ENCODE measurements at regions not wholly inside any gene's neighbourhood (a gene's known extent, or its start where the extent isn't known, plus 50 kb on each side); places are given as distances from the start of the nearest gene placed in this dataset.
"Not testable (repeated sequence)": the region's sequence is repeated elsewhere in the genome, so short reads cannot be mapped to it uniquely, and the experiment has no call there.

GRCh38 chr2:149702571-149702970 is 115.0 kb upstream of the MMADHC start:
- no peaks in the 10 kb centered on the region for H3K4me1 Mint-ChIP-seq
- ATAC-seq (replicated peaks; ENCODE audit: extremely low read depth, poor library complexity, severe bottlenecking) (no peak), DNase-seq (ENCODE audit: low spot score in 2 of 2) (no peak)
- H3K4me3 Mint-ChIP-seq: no peak overlapping the region
- H3K27ac Mint-ChIP-seq (ENCODE audit: low read depth): no peak overlapping the region
- no peaks in the 10 kb centered on the region for H3K27me3 Mint-ChIP-seq
- peaks cover 3% of the 10 kb centered on the region for H3K9me3 Mint-ChIP-seq
- H3K36me3 Mint-ChIP-seq (ENCODE audit: insufficient read depth): no peaks in the 10 kb centered on the region

DNA sequence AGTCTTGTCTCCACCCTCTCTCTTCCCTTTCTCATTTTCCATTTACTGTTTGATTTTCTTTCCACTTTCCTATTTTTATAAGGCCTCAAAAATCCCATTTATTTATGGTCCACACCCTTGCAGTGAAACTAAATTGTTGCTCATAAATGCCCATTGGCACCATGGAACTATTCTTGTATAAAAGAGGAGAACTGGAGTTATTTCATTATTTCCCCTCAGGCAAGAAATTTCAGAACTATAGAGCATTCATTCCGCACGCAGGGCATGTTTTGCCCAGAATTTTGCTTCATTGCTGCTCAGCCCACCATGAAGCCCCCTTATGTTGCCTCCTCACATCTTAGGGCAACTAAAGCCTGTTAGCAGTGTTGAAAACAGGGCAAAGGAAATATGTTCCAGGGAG is 113.7 kb upstream of the MMADHC start:
- no peaks in the 10 kb centered on the region for H3K36me3 Mint-ChIP-seq (ENCODE audit: insufficient read depth)
- H3K4me1 Mint-ChIP-seq: no peaks in the 10 kb centered on the region
- no peak overlapping the region for H3K27ac Mint-ChIP-seq (ENCODE audit: low read depth)
- no peak overlapping the region for H3K4me3 Mint-ChIP-seq
- no peaks in the 10 kb centered on the region for H3K27me3 Mint-ChIP-seq
- no peak for DNase-seq (ENCODE audit: low spot score in 2 of 2)
- H3K9me3 Mint-ChIP-seq: peaks cover 5% of the 10 kb centered on the region
- no peak for ATAC-seq (replicated peaks; ENCODE audit: extremely low read depth, poor library complexity, severe bottlenecking)

DNA sequence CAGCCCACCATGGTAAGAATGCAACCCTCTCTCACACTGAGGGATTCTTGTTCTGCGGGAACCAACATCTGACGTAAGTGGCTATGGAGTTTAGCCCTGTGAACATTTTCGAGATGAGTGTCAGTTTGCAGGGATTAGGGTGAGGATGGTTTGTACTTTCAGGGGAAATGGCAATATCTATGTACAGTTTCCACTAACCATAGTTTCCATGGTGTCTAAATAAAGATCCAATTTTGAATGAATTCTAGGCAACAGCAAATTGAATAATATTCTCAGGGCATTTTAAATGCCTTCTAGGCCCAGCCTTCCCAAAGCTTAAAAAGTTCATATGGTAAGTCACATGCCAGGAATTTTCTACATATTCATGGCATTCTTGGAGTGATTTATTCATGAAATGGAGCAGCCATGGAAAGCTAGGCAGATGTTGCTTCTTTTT is 105.4 kb upstream of the MMADHC start:
- ATAC-seq (replicated peaks; ENCODE audit: extremely low read depth, poor library complexity, severe bottlenecking) (no peak), DNase-seq (ENCODE audit: low spot score in 2 of 2) (no peak)
- H3K27ac Mint-ChIP-seq (ENCODE audit: low read depth): no peak overlapping the region
- no peaks in the 10 kb centered on the region for H3K27me3 Mint-ChIP-seq
- H3K36me3 Mint-ChIP-seq (ENCODE audit: insufficient read depth): no peaks in the 10 kb centered on the region
- H3K4me1 Mint-ChIP-seq: no peaks in the 10 kb centered on the region
- H3K9me3 Mint-ChIP-seq: peaks cover 5% of the 10 kb centered on the region
- no peak overlapping the region for H3K4me3 Mint-ChIP-seq

GRCh38 chr2:149690825-149691224 is 103.2 kb upstream of the MMADHC start:
- no peak for ATAC-seq (replicated peaks; ENCODE audit: extremely low read depth, poor library complexity, severe bottlenecking)
- Mint-ChIP-seq H3K4me1 (no peaks in the 10 kb centered on the region), H3K9me3 (peaks cover under 1% of the 10 kb centered on the region), H3K27ac (ENCODE audit: low read depth) (no peak overlapping the region), H3K36me3 (ENCODE audit: insufficient read depth) (no peaks in the 10 kb centered on the region), H3K4me3 (no peak overlapping the region), H3K27me3 (no peaks in the 10 kb centered on the region)
- no peak for DNase-seq (ENCODE audit: low spot score in 2 of 2)

- no peak overlapping the region for H3K27ac Mint-ChIP-seq (ENCODE audit: low read depth)
- H3K36me3 Mint-ChIP-seq (ENCODE audit: insufficient read depth): no peaks in the 10 kb centered on the region
- DNase-seq (ENCODE audit: low spot score in 2 of 2) (no peak), ATAC-seq (replicated peaks; ENCODE audit: extremely low read depth, poor library complexity, severe bottlenecking) (no peak)
- H3K27me3 Mint-ChIP-seq: no peaks in the 10 kb centered on the region
- H3K4me1 Mint-ChIP-seq: no peaks in the 10 kb centered on the region
- H3K9me3 Mint-ChIP-seq: peaks cover 10% of the 10 kb centered on the region
- no peak overlapping the region for H3K4me3 Mint-ChIP-seq
Measured at GRCh38 chr2:149687052-149687427, 99.5 kb upstream of the MMADHC start.

DNA sequence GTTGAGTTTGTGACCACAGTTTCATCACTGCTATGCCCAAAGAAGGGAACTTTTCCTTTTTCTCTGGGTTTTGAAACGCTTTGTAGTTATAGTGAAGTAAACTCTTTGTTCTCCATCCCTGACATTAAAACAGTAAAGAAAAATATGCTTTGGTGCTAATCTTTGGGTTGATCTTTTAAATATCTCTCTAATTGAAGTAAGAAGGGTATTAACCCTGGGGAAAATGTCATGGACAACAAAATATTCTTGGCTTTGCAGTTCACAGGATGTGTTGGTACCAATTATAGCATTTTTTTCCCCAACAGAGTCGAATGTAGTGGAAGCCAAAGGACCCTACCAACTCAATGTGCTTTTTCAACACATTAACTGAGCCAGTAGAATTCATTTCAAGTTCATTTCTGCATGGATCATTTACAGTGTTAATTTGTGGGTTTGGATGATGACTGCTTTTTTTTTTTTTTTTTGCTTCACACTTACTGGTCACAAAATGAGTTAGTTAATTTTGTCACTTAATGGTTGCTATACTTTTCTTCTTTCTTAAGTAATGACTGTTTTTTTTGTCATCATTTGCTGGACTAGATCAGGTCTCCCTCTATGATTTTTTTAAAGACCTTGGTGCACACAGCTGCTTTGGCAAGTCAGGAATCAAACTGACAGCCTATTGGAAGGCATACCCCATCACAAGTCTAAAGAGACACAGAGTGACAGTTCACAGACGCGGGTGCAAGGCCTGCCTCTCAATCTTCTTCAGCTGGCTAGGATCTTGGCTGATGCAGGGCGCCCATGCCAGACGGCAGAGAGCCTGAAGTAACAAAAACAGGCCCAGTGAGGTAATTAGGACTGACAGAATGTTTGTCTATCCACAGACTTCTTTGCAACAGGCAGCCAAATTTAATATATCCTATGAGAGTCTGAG is 98.8 kb upstream of the MMADHC start:
- Mint-ChIP-seq H3K4me3 (no peak overlapping the region), H3K36me3 (ENCODE audit: insufficient read depth) (no peaks in the 10 kb centered on the region), H3K9me3 (peaks cover 10% of the 10 kb centered on the region), H3K4me1 (no peaks in the 10 kb centered on the region), H3K27me3 (no peaks in the 10 kb centered on the region), H3K27ac (ENCODE audit: low read depth) (no peak overlapping the region)
- ATAC-seq (replicated peaks; ENCODE audit: extremely low read depth, poor library complexity, severe bottlenecking) (no peak), DNase-seq (ENCODE audit: low spot score in 2 of 2) (no peak)

- H3K4me1 Mint-ChIP-seq: not testable (repeated sequence)
- peaks cover 10% of the 10 kb centered on the region for H3K9me3 Mint-ChIP-seq
Measured at GRCh38 chr2:149685401-149685800, 97.8 kb upstream of the MMADHC start.

GRCh38 chr2:149679286-149679685 is 91.7 kb upstream of the MMADHC start:
- no peaks in the 10 kb centered on the region for H3K4me1 Mint-ChIP-seq
- no peaks in the 10 kb centered on the region for H3K36me3 Mint-ChIP-seq (ENCODE audit: insufficient read depth)
- no peak for DNase-seq (ENCODE audit: low spot score in 2 of 2)
- peaks cover 14% of the 10 kb centered on the region for H3K27me3 Mint-ChIP-seq
- peaks cover 6% of the 10 kb centered on the region for H3K9me3 Mint-ChIP-seq
- H3K4me3 Mint-ChIP-seq: no peak overlapping the region
- ATAC-seq (replicated peaks; ENCODE audit: extremely low read depth, poor library complexity, severe bottlenecking): no peak
- H3K27ac Mint-ChIP-seq (ENCODE audit: low read depth): no peak overlapping the region

More at GRCh38 chr2:149685401-149685800, 97.8 kb upstream of the MMADHC start:
- not testable (repeated sequence) for DNase-seq (ENCODE audit: low spot score in 2 of 2); H3K4me3 Mint-ChIP-seq; H3K36me3 Mint-ChIP-seq (ENCODE audit: insufficient read depth); H3K27me3 Mint-ChIP-seq; ATAC-seq (replicated peaks; ENCODE audit: extremely low read depth, poor library complexity, severe bottlenecking); H3K27ac Mint-ChIP-seq (ENCODE audit: low read depth)

DNA sequence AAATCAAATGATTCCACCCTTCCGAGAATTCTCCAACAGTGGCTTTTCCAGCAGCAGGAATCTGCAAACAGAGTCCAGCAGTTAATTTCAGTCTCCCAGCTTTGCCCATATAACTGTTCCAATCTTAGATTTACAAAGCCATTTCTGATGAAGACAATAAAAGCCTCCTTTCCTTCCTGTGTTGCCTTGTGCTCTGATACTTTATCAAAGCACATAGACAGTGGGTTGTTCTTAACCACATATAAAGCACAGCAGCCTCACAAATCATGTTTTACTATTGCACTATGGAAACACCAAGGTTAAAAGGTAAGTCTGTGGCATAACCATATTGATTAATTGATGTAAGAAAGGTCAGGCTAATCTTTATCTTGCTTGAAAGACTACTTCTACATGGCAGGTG is 89.8 kb upstream of the MMADHC start:
- Mint-ChIP-seq H3K9me3 (peaks cover 10% of the 10 kb centered on the region), H3K27me3 (peaks cover 20% of the 10 kb centered on the region), H3K27ac (ENCODE audit: low read depth) (no peak overlapping the region), H3K36me3 (ENCODE audit: insufficient read depth) (no peaks in the 10 kb centered on the region), H3K4me3 (no peak overlapping the region), H3K4me1 (no peaks in the 10 kb centered on the region)
- no peak for DNase-seq (ENCODE audit: low spot score in 2 of 2)
- no peak for ATAC-seq (replicated peaks; ENCODE audit: extremely low read depth, poor library complexity, severe bottlenecking)

GRCh38 chr2:149670086-149670485 is 82.5 kb upstream of the MMADHC start:
- H3K4me3 Mint-ChIP-seq: no peak overlapping the region
- no peak overlapping the region for H3K27ac Mint-ChIP-seq (ENCODE audit: low read depth)
- DNase-seq (ENCODE audit: low spot score in 2 of 2): no peak
- H3K36me3 Mint-ChIP-seq (ENCODE audit: insufficient read depth): no peaks in the 10 kb centered on the region
- peaks cover 6% of the 10 kb centered on the region for H3K9me3 Mint-ChIP-seq
- no peak for ATAC-seq (replicated peaks; ENCODE audit: extremely low read depth, poor library complexity, severe bottlenecking)
- peaks cover 22% of the 10 kb centered on the region for H3K27me3 Mint-ChIP-seq
- no peaks in the 10 kb centered on the region for H3K4me1 Mint-ChIP-seq

DNA sequence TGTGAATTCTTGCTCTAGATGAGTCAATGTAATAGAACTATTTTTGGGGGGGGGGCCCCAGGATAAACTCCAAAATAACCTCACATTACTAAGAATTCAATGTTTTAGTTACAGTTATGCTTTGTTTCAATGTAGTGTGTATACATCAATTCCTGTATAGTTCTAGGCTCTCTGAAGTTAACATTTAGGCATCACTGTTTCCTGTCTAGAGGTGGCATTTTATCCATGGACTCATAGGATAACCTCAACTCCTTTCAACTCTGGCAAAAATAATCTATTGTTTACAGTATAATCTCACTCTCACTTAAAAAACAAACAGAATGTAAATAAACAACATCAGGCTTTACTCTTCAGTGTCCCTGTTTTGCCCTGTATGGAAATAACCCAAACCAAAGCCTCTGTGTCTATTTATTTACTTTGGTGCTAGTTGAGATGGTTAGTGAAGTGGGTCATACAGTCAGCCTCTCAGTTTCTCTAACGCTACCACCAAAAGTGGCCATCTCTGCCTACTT is 79.3 kb upstream of the MMADHC start:
- H3K9me3 Mint-ChIP-seq: no peaks in the 10 kb centered on the region
- no peak overlapping the region for H3K4me3 Mint-ChIP-seq
- no peak for DNase-seq (ENCODE audit: low spot score in 2 of 2)
- no peaks in the 10 kb centered on the region for H3K4me1 Mint-ChIP-seq
- H3K36me3 Mint-ChIP-seq (ENCODE audit: insufficient read depth): no peaks in the 10 kb centered on the region
- H3K27ac Mint-ChIP-seq (ENCODE audit: low read depth): no peak overlapping the region
- H3K27me3 Mint-ChIP-seq: peaks cover 12% of the 10 kb centered on the region
- no peak for ATAC-seq (replicated peaks; ENCODE audit: extremely low read depth, poor library complexity, severe bottlenecking)

- Mint-ChIP-seq H3K9me3 (no peaks in the 10 kb centered on the region), H3K4me1 (no peaks in the 10 kb centered on the region), H3K27me3 (peaks cover 20% of the 10 kb centered on the region), H3K4me3 (no peak overlapping the region), H3K36me3 (ENCODE audit: insufficient read depth) (no peaks in the 10 kb centered on the region), H3K27ac (ENCODE audit: low read depth) (no peak overlapping the region)
- ATAC-seq (replicated peaks; ENCODE audit: extremely low read depth, poor library complexity, severe bottlenecking): no peak
- DNase-seq (ENCODE audit: low spot score in 2 of 2): no peak
Measured at GRCh38 chr2:149664896-149665295, 77.3 kb upstream of the MMADHC start.

DNA sequence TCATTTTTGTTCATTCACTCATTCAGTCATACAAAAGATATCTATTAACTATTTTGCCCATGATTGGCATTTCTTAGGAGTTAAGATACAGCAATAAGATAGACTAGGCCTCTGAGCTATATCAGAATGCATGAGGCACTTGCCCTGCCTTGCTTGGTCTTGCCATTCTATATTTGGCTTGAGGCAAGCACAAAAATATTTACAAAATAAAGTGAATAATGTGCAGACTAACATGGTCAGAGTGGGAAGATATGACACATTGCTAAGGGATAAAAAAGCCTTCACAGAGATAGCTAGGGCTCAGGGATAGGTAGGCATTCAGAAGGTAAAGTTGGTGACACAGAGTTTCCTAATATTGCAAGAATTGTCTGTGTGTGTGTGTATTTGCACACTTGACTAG is 75.0 kb upstream of the MMADHC start:
- Mint-ChIP-seq H3K4me3 (no peak overlapping the region), H3K4me1 (no peaks in the 10 kb centered on the region), H3K27me3 (peaks cover 27% of the 10 kb centered on the region), H3K36me3 (ENCODE audit: insufficient read depth) (no peaks in the 10 kb centered on the region), H3K27ac (ENCODE audit: low read depth) (no peak overlapping the region), H3K9me3 (no peaks in the 10 kb centered on the region)
- DNase-seq (ENCODE audit: low spot score in 2 of 2): no peak
- no peak for ATAC-seq (replicated peaks; ENCODE audit: extremely low read depth, poor library complexity, severe bottlenecking)
